ENCODE measurements at regions not wholly inside any gene's neighbourhood (a gene's known extent, or its start where the extent isn't known, plus 50 kb on each side); places are given as distances from the start of the nearest gene placed in this dataset.
"Not testable (repeated sequence)": the region's sequence is repeated elsewhere in the genome, so short reads cannot be mapped to it uniquely, and the experiment has no call there.

DNA sequence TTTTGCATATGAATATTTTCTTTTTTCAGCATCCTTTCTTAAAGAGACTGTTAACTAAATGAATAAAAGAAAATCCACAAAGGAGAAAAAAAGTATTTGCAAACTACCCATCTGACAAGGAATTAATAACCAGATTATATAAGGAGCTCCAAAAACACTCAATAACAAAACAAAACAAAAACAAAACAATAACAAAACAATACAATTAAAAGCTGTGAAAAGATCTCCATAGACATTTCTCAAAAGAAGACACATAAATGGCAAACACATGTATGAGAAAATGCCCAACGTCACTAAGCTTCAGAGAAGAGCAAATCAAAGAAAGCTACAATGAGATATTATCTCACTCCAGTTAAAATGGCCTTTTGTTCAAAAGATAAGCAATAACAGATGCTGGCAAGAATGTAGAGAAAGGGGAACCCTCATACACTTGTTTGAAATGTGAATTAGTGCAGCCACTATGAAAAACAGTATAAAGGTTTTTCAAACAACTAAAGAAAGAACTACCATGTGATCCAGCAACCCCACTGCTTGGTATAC, 1310.0 kb upstream of the EYS start:
- Histone ChIP-seq H3K27me3 (ENCODE audit: insufficient read depth in 3 of 3, low read length in 2 of 3) (no peaks in the 10 kb centered on the region), H3K4me3 (no peak overlapping the region), H3K36me3 (ENCODE audit: insufficient read depth in 1 of 2, low read depth in 1 of 2) (no peaks in the 10 kb centered on the region), H3K4me1 (no peaks in the 10 kb centered on the region), H3K27ac (no peak overlapping the region), H3K9me3 (no peaks in the 10 kb centered on the region)
- intact Hi-C loops (cut with DNase I) = no loop called here
- ATAC-seq = no peak
- 49 to 72% (median 57%) methylated on average over 1 of the region's 1 CpG for WGBS, 3 donors
- no peak for DNase-seq
- TF ChIP-seq, protein P1, sequence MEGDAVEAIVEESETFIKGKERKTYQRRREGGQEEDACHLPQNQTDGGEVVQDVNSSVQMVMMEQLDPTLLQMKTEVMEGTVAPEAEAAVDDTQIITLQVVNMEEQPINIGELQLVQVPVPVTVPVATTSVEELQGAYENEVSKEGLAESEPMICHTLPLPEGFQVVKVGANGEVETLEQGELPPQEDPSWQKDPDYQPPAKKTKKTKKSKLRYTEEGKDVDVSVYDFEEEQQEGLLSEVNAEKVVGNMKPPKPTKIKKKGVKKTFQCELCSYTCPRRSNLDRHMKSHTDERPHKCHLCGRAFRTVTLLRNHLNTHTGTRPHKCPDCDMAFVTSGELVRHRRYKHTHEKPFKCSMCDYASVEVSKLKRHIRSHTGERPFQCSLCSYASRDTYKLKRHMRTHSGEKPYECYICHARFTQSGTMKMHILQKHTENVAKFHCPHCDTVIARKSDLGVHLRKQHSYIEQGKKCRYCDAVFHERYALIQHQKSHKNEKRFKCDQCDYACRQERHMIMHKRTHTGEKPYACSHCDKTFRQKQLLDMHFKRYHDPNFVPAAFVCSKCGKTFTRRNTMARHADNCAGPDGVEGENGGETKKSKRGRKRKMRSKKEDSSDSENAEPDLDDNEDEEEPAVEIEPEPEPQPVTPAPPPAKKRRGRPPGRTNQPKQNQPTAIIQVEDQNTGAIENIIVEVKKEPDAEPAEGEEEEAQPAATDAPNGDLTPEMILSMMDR (IDR thresholded peaks at IDR 0.05) = no peak

DNA sequence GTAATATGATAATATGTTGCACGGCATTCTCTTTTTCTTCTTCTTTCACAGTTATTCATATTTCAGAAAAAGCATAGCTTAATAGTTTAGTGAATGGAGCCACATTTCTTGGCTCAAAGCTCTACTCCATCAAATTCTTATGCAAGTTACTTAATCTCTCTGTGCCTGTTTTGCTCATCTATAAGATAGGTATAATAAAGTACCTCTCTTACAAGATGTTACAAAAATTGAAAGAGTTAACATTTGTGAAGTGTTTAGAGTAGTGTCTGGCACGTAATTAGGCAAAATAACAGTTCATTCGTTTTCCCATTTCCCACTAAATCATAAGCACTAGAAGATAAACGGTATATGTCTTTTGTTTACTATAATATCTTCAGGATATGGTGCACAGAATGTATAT, 1304.4 kb upstream of the EYS start:
- 61 to 67% (median 65%) methylated on average over 4 of the region's 4 CpGs for WGBS, 3 donors

DNA sequence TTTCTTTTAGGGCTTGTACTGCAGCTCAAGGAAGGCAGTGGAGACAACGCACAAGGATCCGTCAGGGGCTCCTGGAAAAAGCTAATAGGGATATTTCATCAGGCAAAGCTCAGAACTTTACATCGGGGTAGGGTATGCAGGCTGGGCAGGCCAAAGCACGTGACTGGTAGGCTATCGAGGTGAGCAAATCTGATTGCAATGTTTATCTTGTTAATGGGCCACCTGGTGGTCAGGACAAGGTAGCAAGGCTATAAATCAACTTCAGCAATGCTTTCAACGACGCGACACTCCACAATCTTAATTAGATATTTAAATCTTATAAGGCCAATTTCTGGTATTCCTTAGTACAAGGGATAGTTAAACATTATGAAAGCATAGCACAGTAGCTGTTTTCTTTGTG, 1302.8 kb upstream of the EYS start:
- Histone ChIP-seq H3K27ac (no peak overlapping the region), H3K36me3 (ENCODE audit: insufficient read depth in 1 of 2, low read depth in 1 of 2) (no peaks in the 10 kb centered on the region), H3K4me3 (no peak overlapping the region), H3K27me3 (ENCODE audit: insufficient read depth in 3 of 3, low read length in 2 of 3) (no peaks in the 10 kb centered on the region), H3K4me1 (no peaks in the 10 kb centered on the region), H3K9me3 (no peaks in the 10 kb centered on the region)
- ATAC-seq (no peak), DNase-seq (no peak)
- intact Hi-C loops (cut with DNase I) = no loop called here
- 58 to 65% (median 63%) methylated on average over 8 of the region's 8 CpGs for WGBS, 3 donors
- TF ChIP-seq, protein P1 (IDR thresholded peaks at IDR 0.05) = no peak

More for the DNA sequence above, 1304.4 kb upstream of the EYS start:
- no peak for DNase-seq
- Histone ChIP-seq H3K27me3 (ENCODE audit: insufficient read depth in 3 of 3, low read length in 2 of 3) (no peaks in the 10 kb centered on the region), H3K9me3 (no peaks in the 10 kb centered on the region), H3K36me3 (ENCODE audit: insufficient read depth in 1 of 2, low read depth in 1 of 2) (no peaks in the 10 kb centered on the region), H3K27ac (no peak overlapping the region), H3K4me1 (no peaks in the 10 kb centered on the region), H3K4me3 (no peak overlapping the region)
- ATAC-seq = no peak
- TF ChIP-seq, protein P1 (IDR thresholded peaks at IDR 0.05) = no peak
- intact Hi-C loops (cut with DNase I) = no loop called here

DNA sequence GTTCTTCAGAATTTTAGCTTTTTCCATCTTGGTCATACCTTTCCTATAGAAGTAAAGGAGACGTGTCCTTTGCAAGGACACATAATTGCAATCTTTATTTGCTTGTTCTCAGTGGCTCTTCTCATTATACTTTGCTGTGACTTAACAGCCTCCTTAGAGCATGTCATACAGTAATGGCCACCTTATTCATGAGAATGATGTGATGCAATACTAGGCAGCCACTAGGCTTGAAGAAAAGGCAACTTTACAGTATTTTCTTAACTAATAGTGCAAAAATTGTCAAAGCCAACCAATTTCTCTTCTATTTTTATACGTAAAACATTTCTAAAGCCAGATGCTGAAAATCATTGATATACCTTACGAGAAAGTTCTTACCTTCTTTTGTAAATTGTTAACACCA, 1296.8 kb upstream of the EYS start:
- H3K4me3 ChIP-seq = no peak overlapping the region
- H3K27me3 ChIP-seq (ENCODE audit: insufficient read depth in 3 of 3, low read length in 2 of 3) = no peaks in the 10 kb centered on the region
- no peaks in the 10 kb centered on the region for H3K4me1 ChIP-seq
- 80 to 88% (median 85%) methylated on average over 3 of the region's 3 CpGs for whole genome bisulfite sequencing, 3 donors
- TF ChIP-seq, protein P1 (IDR thresholded peaks at IDR 0.05) = no peak
- ATAC-seq (no peak), DNase-seq (no peak)
- H3K36me3 ChIP-seq (ENCODE audit: insufficient read depth in 1 of 2, low read depth in 1 of 2) = no peaks in the 10 kb centered on the region
- no peak overlapping the region for H3K27ac ChIP-seq
- intact Hi-C loops (cut with DNase I) = no loop called here
- no peaks in the 10 kb centered on the region for H3K9me3 ChIP-seq

DNA sequence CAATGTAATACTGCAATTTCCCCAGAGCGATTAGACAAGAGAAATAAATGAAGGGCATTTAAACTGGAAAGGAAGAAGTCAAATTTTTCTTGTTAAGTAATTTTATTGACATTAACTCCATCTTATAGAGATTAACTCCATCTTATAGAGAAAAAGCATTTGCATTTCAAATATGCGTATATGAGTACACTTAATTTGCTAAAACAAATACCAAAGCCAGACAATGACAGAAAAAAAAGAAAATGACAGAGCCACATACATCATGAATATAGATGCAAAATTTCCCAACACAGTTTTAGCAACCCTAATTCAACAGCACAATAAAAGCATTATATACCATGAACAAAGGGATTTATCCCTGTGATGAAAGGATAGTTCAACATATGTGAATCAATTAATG, 1293.1 kb upstream of the EYS start:
- TF ChIP-seq, protein P1 (IDR thresholded peaks at IDR 0.05) = no peak
- ATAC-seq (no peak), DNase-seq (no peak)
- Histone ChIP-seq H3K9me3 (no peaks in the 10 kb centered on the region), H3K27me3 (ENCODE audit: insufficient read depth in 3 of 3, low read length in 2 of 3) (no peaks in the 10 kb centered on the region), H3K4me1 (no peaks in the 10 kb centered on the region), H3K36me3 (ENCODE audit: insufficient read depth in 1 of 2, low read depth in 1 of 2) (no peaks in the 10 kb centered on the region), H3K27ac (no peak overlapping the region), H3K4me3 (no peak overlapping the region)
- 97 to 99% (median 97%) methylated on average over 2 of the region's 2 CpGs for WGBS, 3 donors
- intact Hi-C loops (cut with DNase I) = no loop called here

DNA sequence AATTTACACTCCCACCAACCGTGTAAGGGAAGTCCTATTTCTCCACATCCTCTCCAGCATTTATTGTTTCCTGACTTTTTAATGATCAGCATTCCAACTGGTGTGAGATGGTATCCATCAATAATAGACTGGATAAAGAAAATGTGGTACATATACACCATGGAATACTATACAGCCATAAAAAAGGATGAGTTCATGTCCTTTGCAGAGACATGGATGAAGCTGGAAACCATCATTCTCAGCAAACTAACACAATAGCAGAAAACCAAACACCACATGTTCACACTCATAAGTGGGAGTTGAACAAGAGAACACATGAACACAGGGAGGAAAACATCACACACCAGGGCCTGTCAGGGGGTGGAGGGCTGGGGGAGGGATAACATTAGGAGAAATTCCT, 1290.6 kb upstream of the EYS start:
- H3K36me3 ChIP-seq (ENCODE audit: insufficient read depth in 1 of 2, low read depth in 1 of 2); H3K9me3 ChIP-seq; ATAC-seq; DNase-seq; H3K4me1 ChIP-seq; H3K27ac ChIP-seq; H3K4me3 ChIP-seq; H3K27me3 ChIP-seq (ENCODE audit: insufficient read depth in 3 of 3, low read length in 2 of 3); intact Hi-C loops (cut with DNase I): not testable (repeated sequence)
- 63 to 78% (median 71%) methylated on average over 1 of the region's 1 CpG for WGBS, 3 donors
